Nephron progenitor cell (in vitro differentiated cells): ENCODE measurements at regions not wholly inside any gene's neighbourhood (a gene's known extent, or its start where the extent isn't known, plus 50 kb on each side); places are given as distances from the start of the nearest gene placed in this dataset.

ENCODE experiments used
- DNase-seq: peaks from one replicate; pipeline ENCODE4 v3.0.0; 2021
- H3K27ac Mint-ChIP-seq: 2 replicates; pipeline ENCODE4 v1.8.0; 2021; ENCODE audit warnings: mild to moderate bottlenecking, moderate library complexity, mixed read lengths
- H3K27me3 Mint-ChIP-seq: 2 replicates; pipeline ENCODE4 v1.8.0; 2021; ENCODE audit warnings: mild to moderate bottlenecking, low read depth, mixed read lengths; ENCODE audit not compliant: poor library complexity
- H3K36me3 Mint-ChIP-seq: 2 replicates; pipeline ENCODE4 v1.8.0; 2021; ENCODE audit warnings: low read depth, mixed read lengths
- H3K4me1 Mint-ChIP-seq: 2 replicates; pipeline ENCODE4 v1.8.0; 2021; ENCODE audit warnings: mixed read lengths
- H3K4me3 Mint-ChIP-seq: 2 replicates; pipeline ENCODE4 v1.8.0; 2021; ENCODE audit warnings: mild to moderate bottlenecking, moderate library complexity, mixed read lengths
- H3K9me3 Mint-ChIP-seq: 2 replicates; pipeline ENCODE4 v1.8.0; 2021; ENCODE audit warnings: mild to moderate bottlenecking, moderate library complexity, mixed read lengths
- CTCF ChIP-seq: fragments of 200-600 bp; sonication (generic); IDR thresholded peaks from 2 replicates; pipeline ENCODE4 v1.5.0; 2021; ENCODE audit warnings: antibody characterized with exemption

GRCh38 chr1:101645810-101646209 is 350.9 kb downstream of the OLFM3 start:
- no peaks in the 10 kb centered on the region for H3K27me3 Mint-ChIP-seq
- no peaks in the 10 kb centered on the region for H3K4me1 Mint-ChIP-seq
- H3K9me3 Mint-ChIP-seq, result no peaks in the 10 kb centered on the region
- no peak for TF ChIP-seq CTCF
- DNase-seq, result no peak
- H3K4me3 Mint-ChIP-seq, result no peak overlapping the region
- no peaks in the 10 kb centered on the region for H3K36me3 Mint-ChIP-seq
- H3K27ac Mint-ChIP-seq, result no peak overlapping the region

GRCh38 chr1:101652484-101652883 is 344.2 kb downstream of the OLFM3 start:
- Mint-ChIP-seq H3K4me1 (no peaks in the 10 kb centered on the region), H3K27ac (no peak overlapping the region), H3K36me3 (no peaks in the 10 kb centered on the region), H3K9me3 (peaks cover 27% of the 10 kb centered on the region), H3K4me3 (no peak overlapping the region), H3K27me3 (no peaks in the 10 kb centered on the region)
- no peak for DNase-seq
- no peak for TF ChIP-seq CTCF

GRCh38 chr1:101653482-101653946 is 343.2 kb downstream of the OLFM3 start:
- Mint-ChIP-seq H3K27ac (no peak overlapping the region), H3K36me3 (no peaks in the 10 kb centered on the region), H3K4me3 (no peak overlapping the region), H3K4me1 (no peaks in the 10 kb centered on the region), H3K9me3 (peaks cover 27% of the 10 kb centered on the region), H3K27me3 (no peaks in the 10 kb centered on the region)
- peak; percentile 35 for TF ChIP-seq CTCF
- peak; percentile 12 for DNase-seq

GRCh38 chr1:101664726-101665125 is 332.0 kb downstream of the OLFM3 start:
- Mint-ChIP-seq H3K9me3 (peaks cover 13% of the 10 kb centered on the region), H3K36me3 (no peaks in the 10 kb centered on the region), H3K27me3 (no peaks in the 10 kb centered on the region), H3K4me3 (no peak overlapping the region), H3K27ac (peak overlapping the region; percentile 11), H3K4me1 (no peaks in the 10 kb centered on the region)
- TF ChIP-seq CTCF, result no peak
- DNase-seq, result no peak

- DNase-seq, result no peak
- H3K9me3 Mint-ChIP-seq, result no peaks in the 10 kb centered on the region
- no peak overlapping the region for H3K4me3 Mint-ChIP-seq
- no peaks in the 10 kb centered on the region for H3K27me3 Mint-ChIP-seq
- no peaks in the 10 kb centered on the region for H3K4me1 Mint-ChIP-seq
- no peaks in the 10 kb centered on the region for H3K36me3 Mint-ChIP-seq
- no peak for TF ChIP-seq CTCF
- H3K27ac Mint-ChIP-seq, result no peak overlapping the region
Measured at GRCh38 chr1:101667761-101668160, 329.0 kb downstream of the OLFM3 start.

GRCh38 chr1:101683136-101683535 is 313.6 kb downstream of the OLFM3 start:
- no peak for TF ChIP-seq CTCF

More at GRCh38 chr1:101683136-101683535, 313.6 kb downstream of the OLFM3 start:
- Mint-ChIP-seq H3K4me1 (no peaks in the 10 kb centered on the region), H3K36me3 (no peaks in the 10 kb centered on the region), H3K9me3 (no peaks in the 10 kb centered on the region), H3K27ac (no peak overlapping the region), H3K27me3 (peaks cover 4% of the 10 kb centered on the region), H3K4me3 (no peak overlapping the region)
- DNase-seq, result no peak
